A673 (cell line): ENCODE measurements at regions not wholly inside any gene's neighbourhood (a gene's known extent, or its start where the extent isn't known, plus 50 kb on each side); places are given as distances from the start of the nearest gene placed in this dataset.

Experiments used
- CTCF ChIP-seq: fragments of 300-800, 200-600 bp; sonication (generic); conservative IDR thresholded peaks from 2 replicates; pipeline ENCODE4 v1.5.1; 2017; ENCODE audit warnings: low read depth, mild to moderate bottlenecking, antibody characterized with exemption, low read length, moderate library complexity, mixed read lengths
- EZH2 ChIP-seq: fragments of 200-600 bp; sonication (generic); IDR thresholded peaks from 2 replicates; pipeline ENCODE4 v1.6.1; 2017; ENCODE audit warnings: borderline replicate concordance, low read depth, mild to moderate bottlenecking, mixed read lengths, antibody characterized with exemption, low read length; ENCODE audit not compliant: poor library complexity, severe bottlenecking

GRCh38 chr21:30033441-30033840 is 93.6 kb upstream of the GRIK1 start:
- no peak for TF ChIP-seq CTCF
- no peak for TF ChIP-seq EZH2
